Body of pancreas (tissue), 4 donors: ENCODE measurements at regions not wholly inside any gene's neighbourhood (a gene's known extent, or its start where the extent isn't known, plus 50 kb on each side); places are given as distances from the start of the nearest gene placed in this dataset.

ENCODE experiments used
- ATAC-seq: fragments of 150-250 bp; one replicate; pipeline ENCODE4 v1.9.1; 2016
- DNase-seq, 4 donors: peaks; one replicate each; pipeline ENCODE4 v3.0.0-alpha.2; 2019
- H3K27ac ChIP-seq, 4 donors: fragments of 200-600 bp; sonication (generic); 1 replicate in 3 of 4; 2 replicates in 1 of 4; pipeline versions ENCODE4 v1.5.1 to v1.6.1; 2016 to 2019; ENCODE audit warnings: mild to moderate bottlenecking in 1 of 4, mixed read lengths in 1 of 4, moderate library complexity in 1 of 4
- H3K27me3 ChIP-seq, 2 donors: fragments of 200-600 bp; sonication (generic); one replicate each; pipeline ENCODE4 v1.6.0; 2016; ENCODE audit warnings: mild to moderate bottlenecking in 1 of 2
- H3K36me3 ChIP-seq, 2 donors: fragments of 200-600 bp; sonication (generic); replicated peaks in 1 of 2; 2 replicates each; pipeline ENCODE4 v1.5.1; 2016; ENCODE audit warnings: low read depth in 2 of 2; ENCODE audit not compliant: insufficient read depth in 1 of 2
- H3K4me1 ChIP-seq: fragments of 200-600 bp; sonication (generic); one replicate; pipeline ENCODE4 v1.6.0; 2016
- H3K4me3 ChIP-seq, 2 donors: fragments of 200-600 bp; sonication (generic); 1 replicate in 1 of 2; 2 replicates in 1 of 2; pipeline ENCODE4 v1.5.1; 2016 to 2019
- H3K9me3 ChIP-seq, 3 donors: fragments of 200-600 bp; sonication (generic); 1 replicate in 2 of 3; 2 replicates in 1 of 3; pipeline ENCODE4 v1.5.1; 2016
- POLR2A ChIP-seq, 3 donors: fragments of 450-650 bp; IDR thresholded peaks; one replicate each; pipeline ENCODE4 v1.6.1; 2016; ENCODE audit warnings: antibody characterized with exemption in 3 of 3, mild to moderate bottlenecking in 2 of 3
- WGBS, 2 donors: methylation state at CpG; one replicate each; pipeline ENCODE4 v1.1.5; 2017; 5-methylcytosine and 5-hydroxymethylcytosine counted together
- intact Hi-C: fragments of 100-400 bp; cut with DNase I; formaldehyde crosslinking; loops from one replicate; pipeline ENCODE4 v1.15.1; 2023
- TF ChIP-seq, protein P1 (sequence below), 7 experiments: fragments of 450-650 bp in 4 of 7; fragments of 200-600 bp in 3 of 7; sonication (generic) in 3 of 7; IDR thresholded peaks; one replicate each; pipeline ENCODE4 v1.5.1; 2016 to 2019; ENCODE audit warnings: antibody characterized with exemption in 7 of 7

GRCh38 chr4:157634057-157634456, 413.5 kb downstream of the GRIA2 start:
- H3K4me3 ChIP-seq, result no peak overlapping the region
- no peaks in the 10 kb centered on the region for H3K4me1 ChIP-seq
- DNase-seq, result no peak
- no peak overlapping the region for H3K27ac ChIP-seq
- intact Hi-C loops, result no loop called here
- no peaks in the 10 kb centered on the region for H3K27me3 ChIP-seq
- 91 to 100% methylated on average over 3 of the region's 3 CpGs for WGBS, 2 donors
- TF ChIP-seq, protein P1, sequence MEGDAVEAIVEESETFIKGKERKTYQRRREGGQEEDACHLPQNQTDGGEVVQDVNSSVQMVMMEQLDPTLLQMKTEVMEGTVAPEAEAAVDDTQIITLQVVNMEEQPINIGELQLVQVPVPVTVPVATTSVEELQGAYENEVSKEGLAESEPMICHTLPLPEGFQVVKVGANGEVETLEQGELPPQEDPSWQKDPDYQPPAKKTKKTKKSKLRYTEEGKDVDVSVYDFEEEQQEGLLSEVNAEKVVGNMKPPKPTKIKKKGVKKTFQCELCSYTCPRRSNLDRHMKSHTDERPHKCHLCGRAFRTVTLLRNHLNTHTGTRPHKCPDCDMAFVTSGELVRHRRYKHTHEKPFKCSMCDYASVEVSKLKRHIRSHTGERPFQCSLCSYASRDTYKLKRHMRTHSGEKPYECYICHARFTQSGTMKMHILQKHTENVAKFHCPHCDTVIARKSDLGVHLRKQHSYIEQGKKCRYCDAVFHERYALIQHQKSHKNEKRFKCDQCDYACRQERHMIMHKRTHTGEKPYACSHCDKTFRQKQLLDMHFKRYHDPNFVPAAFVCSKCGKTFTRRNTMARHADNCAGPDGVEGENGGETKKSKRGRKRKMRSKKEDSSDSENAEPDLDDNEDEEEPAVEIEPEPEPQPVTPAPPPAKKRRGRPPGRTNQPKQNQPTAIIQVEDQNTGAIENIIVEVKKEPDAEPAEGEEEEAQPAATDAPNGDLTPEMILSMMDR (IDR thresholded peaks at IDR 0.05), result no peak
- no peak for TF ChIP-seq POLR2A (IDR thresholded peaks at IDR 0.05)
- no peaks in the 10 kb centered on the region for H3K36me3 ChIP-seq
- no peaks in the 10 kb centered on the region for H3K9me3 ChIP-seq
- ATAC-seq, result no peak

DNA sequence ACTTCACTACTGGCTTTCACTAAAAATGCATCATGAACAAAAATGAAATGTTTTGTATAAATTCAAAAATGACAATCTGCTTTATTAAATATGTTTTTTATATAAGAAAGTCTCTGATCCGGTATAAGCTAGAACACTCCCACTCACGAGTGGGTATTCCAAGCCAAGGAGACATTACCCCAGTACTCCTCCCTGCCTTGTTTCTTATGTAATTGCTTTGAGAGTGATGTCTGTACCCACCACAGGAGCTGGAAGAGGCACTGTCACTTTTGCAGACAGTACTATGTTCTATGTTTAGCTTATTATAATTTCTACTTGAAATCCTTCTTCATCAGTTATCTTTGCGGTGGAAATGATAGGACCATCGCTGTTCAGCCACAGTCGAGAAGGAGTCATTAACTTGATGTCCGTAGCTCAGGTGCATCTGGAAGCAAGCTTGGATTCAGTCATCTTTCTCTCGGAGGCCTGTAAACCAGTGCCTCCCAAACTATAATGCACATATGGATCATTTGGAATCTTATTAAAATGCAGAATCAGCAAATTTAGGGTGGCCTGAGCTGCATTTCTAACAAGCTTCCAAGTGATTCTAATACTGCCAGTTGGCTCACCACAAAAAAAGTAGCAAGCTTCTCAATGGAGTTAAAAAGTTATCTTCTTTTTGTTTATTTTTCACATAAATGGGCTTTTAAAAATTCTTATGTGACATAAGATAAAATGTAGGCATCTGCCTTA, 396.4 kb downstream of the GRIA2 start:
- 92 to 96% methylated on average over 7 of the region's 7 CpGs for WGBS, 2 donors
- ATAC-seq, result no peak
- no peak for DNase-seq
- no peaks in the 10 kb centered on the region for H3K4me1 ChIP-seq
- H3K9me3 ChIP-seq, result no peaks in the 10 kb centered on the region
- no peak overlapping the region for H3K27ac ChIP-seq
- H3K36me3 ChIP-seq, result no peaks in the 10 kb centered on the region
- no peaks in the 10 kb centered on the region for H3K27me3 ChIP-seq
- TF ChIP-seq, protein P1 (IDR thresholded peaks at IDR 0.05), result no peak
- no peak for TF ChIP-seq POLR2A (IDR thresholded peaks at IDR 0.05)
- H3K4me3 ChIP-seq, result no peak overlapping the region
- intact Hi-C loops, result no loop called here

- H3K9me3 ChIP-seq, result no peaks in the 10 kb centered on the region
- H3K36me3 ChIP-seq, result no peaks in the 10 kb centered on the region
- TF ChIP-seq, protein P1 (IDR thresholded peaks at IDR 0.05), result no peak
- TF ChIP-seq POLR2A (IDR thresholded peaks at IDR 0.05), result no peak
- ATAC-seq, result no peak
- H3K27me3 ChIP-seq, result no peaks in the 10 kb centered on the region
- DNase-seq, result no peak
- intact Hi-C loops, result no loop called here
- WGBS, 2 donors, result 28 to 47% methylated on average over 1 of the region's 1 CpG
- H3K4me3 ChIP-seq, result no peak overlapping the region
- H3K27ac ChIP-seq, result no peak overlapping the region
- H3K4me1 ChIP-seq, result no peaks in the 10 kb centered on the region
Measured at GRCh38 chr4:157607996-157608395, 387.5 kb downstream of the GRIA2 start.

DNA sequence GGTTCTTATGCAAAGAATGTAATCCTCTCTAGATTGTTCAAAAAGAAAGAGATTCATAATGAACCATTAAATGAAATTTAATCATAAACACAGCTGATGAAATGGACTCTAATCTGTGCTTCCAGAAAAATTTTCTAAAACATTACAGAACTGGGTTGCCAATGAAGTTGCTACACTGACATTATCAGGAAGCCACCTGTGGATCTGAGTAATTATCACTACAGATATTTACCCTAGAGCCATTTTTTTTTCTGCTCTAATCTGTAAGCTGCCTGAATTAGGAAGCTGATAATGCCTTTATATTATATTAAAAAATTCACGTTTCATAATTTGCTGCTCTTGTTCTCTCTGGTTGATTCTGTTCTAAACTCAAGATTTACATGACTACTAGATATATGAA, 380.1 kb downstream of the GRIA2 start:
- no peak overlapping the region for H3K27ac ChIP-seq
- TF ChIP-seq, protein P1 (IDR thresholded peaks at IDR 0.05), result no peak
- TF ChIP-seq POLR2A (IDR thresholded peaks at IDR 0.05), result no peak
- H3K36me3 ChIP-seq, result no peaks in the 10 kb centered on the region
- DNase-seq, result no peak
- H3K4me3 ChIP-seq, result no peak overlapping the region
- no peaks in the 10 kb centered on the region for H3K9me3 ChIP-seq
- H3K27me3 ChIP-seq, result no peaks in the 10 kb centered on the region
- H3K4me1 ChIP-seq, result no peaks in the 10 kb centered on the region
- WGBS, 2 donors, result 36 to 49% methylated on average over 1 of the region's 1 CpG
- no peak for ATAC-seq
- intact Hi-C loops, result no loop called here

DNA sequence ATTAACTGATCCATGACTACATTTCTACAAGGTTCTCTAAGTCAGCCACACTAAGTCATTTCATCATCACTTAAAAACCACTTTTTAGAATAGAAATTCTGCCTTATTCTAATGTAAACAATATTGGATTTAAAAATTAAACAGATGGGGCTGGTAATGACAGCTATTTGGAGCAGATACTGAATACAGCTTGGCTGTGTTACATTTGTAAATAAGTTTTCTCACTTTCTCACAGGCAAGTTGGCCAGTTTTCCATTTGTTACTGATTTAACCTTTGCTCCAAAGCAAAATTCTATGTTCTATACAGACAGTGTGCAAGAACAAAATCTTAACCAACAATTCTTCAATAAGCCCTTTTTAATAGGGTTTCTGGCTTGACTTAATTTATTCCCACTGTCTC, 370.7 kb downstream of the GRIA2 start:
- H3K27me3 ChIP-seq, result no peaks in the 10 kb centered on the region
- DNase-seq (no peak), ATAC-seq (no peak)
- no peak overlapping the region for H3K27ac ChIP-seq
- H3K36me3 ChIP-seq, result no peaks in the 10 kb centered on the region
- no peak overlapping the region for H3K4me3 ChIP-seq
- H3K4me1 ChIP-seq, result peaks cover 7% of the 10 kb centered on the region
- TF ChIP-seq, protein P1 (IDR thresholded peaks at IDR 0.05), result no peak
- no peak for TF ChIP-seq POLR2A (IDR thresholded peaks at IDR 0.05)
- H3K9me3 ChIP-seq, result no peaks in the 10 kb centered on the region
- intact Hi-C loops, result no loop called here
